HepG2 (cell line): ENCODE measurements at regions not wholly inside any gene's neighbourhood (a gene's known extent, or its start where the extent isn't known, plus 50 kb on each side); places are given as distances from the start of the nearest gene placed in this dataset.

Source experiments
- ATAC-seq: fragments of 200-7000 bp; cut with Tn5 transposase; 3 replicates; pipeline ENCODE4 v1.9.1; 2020; ENCODE audit warnings: mild to moderate bottlenecking, moderate library complexity
- BruUV-seq: library from RNA; stranded (reverse); fragments of 400-500 nt; replicated peaks from 2 replicates; lab custom pipeline; 2021; lab: Mats Ljungman, UMichigan
- CTCF ChIA-PET: fragments of 300-600 bp; formaldehyde crosslinking; extraction: SDS; loops from one replicate; lab custom pipeline; 2021; ENCODE audit warnings: low total read pairs, inconsistent platforms, low intra/inter-chr PET ratio; lab: Yijun Ruan, JAX
- POLR2A ChIA-PET: fragments of 350-600 bp; sonication (Branson Sonifier 250); formaldehyde crosslinking; loops from one replicate; lab custom pipeline; 2020; ENCODE audit warnings: antibody characterized with exemption, inconsistent platforms; lab: Yijun Ruan, JAX
- DNase-seq: peaks from one replicate; pipeline ENCODE4 v3.0.0-alpha.2; 2015; ENCODE audit warnings: low spot score
- FAIRE-seq: peaks from 3 replicates; lab custom pipeline; 2011; peaks lifted over from hg19 to GRCh38; lab: Jason Lieb, UNC
- H2AFZ ChIP-seq: one replicate; pipeline ENCODE4 v1.6.1; 2011; ENCODE audit warnings: low read length, inconsistent platforms
- H3K27ac ChIP-seq: fragments of 300-600 bp; 3 replicates; pipeline ENCODE4 v1.8.0; 2011; ENCODE audit warnings: mixed run types, mild to moderate bottlenecking, mixed read lengths, low read length, inconsistent platforms; ENCODE audit not compliant: insufficient read depth; ENCODE audit errors: extremely low read length
- H3K27me3 ChIP-seq, 2 experiments: fragments of 200-600 bp in 1 of 2; 2 replicates in 1 of 2; 3 replicates in 1 of 2; pipeline versions ENCODE4 v1.6.0 to v1.8.0; 2011; ENCODE audit warnings: low read length in 2 of 2, mild to moderate bottlenecking in 2 of 2, moderate library complexity in 2 of 2, inconsistent platforms in 1 of 2; ENCODE audit not compliant: insufficient read depth in 2 of 2, control insufficient read depth in 1 of 2
- H3K36me3 ChIP-seq, 2 experiments: fragments of 200-600 bp in 1 of 2; replicated peaks in 1 of 2; 2 replicates in 1 of 2; 3 replicates in 1 of 2; pipeline versions ENCODE4 v1.5.1 to v1.8.0; 2011; ENCODE audit warnings: low read length in 2 of 2, inconsistent platforms in 1 of 2; ENCODE audit not compliant: insufficient read depth in 2 of 2, control insufficient read depth in 1 of 2
- H3K4me1 ChIP-seq: 2 replicates; pipeline ENCODE4 v1.5.1; 2012; ENCODE audit warnings: low read length, inconsistent platforms; ENCODE audit not compliant: insufficient read depth
- H3K4me2 ChIP-seq: 2 replicates; pipeline ENCODE4 v1.6.0; 2011; ENCODE audit warnings: low read depth, low read length, inconsistent platforms
- H3K4me3 ChIP-seq, 3 experiments: fragments of 200-600 bp in 1 of 3; sonication (generic), shearing (Covaris generic) in 1 of 3; replicated peaks in 1 of 3; 2 replicates each; pipeline ENCODE4 v1.5.1; 2011 to 2016; ENCODE audit warnings: low read length in 3 of 3, inconsistent platforms in 2 of 3, low read depth in 2 of 3, mild to moderate bottlenecking in 2 of 3, control low read depth in 1 of 3, mixed read lengths in 1 of 3; ENCODE audit not compliant: insufficient read depth in 1 of 3
- H3K79me2 ChIP-seq: one replicate; pipeline ENCODE4 v1.6.1; 2011; ENCODE audit warnings: low read length, inconsistent platforms; ENCODE audit not compliant: insufficient read depth
- H3K9ac ChIP-seq: 2 replicates; pipeline ENCODE4 v1.6.0; 2011; ENCODE audit warnings: mild to moderate bottlenecking, low read depth, low read length, inconsistent platforms; ENCODE audit not compliant: insufficient read depth
- H3K9me3 ChIP-seq: 2 replicates; pipeline ENCODE4 v1.5.1; 2012; ENCODE audit warnings: mild to moderate bottlenecking, low read length
- H4K20me1 ChIP-seq: 2 replicates; pipeline ENCODE4 v1.6.0; 2011; ENCODE audit warnings: inconsistent platforms, mild to moderate bottlenecking, low read length, moderate library complexity; ENCODE audit not compliant: insufficient read depth
- ATF5 ChIP-seq: sonication (generic); formaldehyde crosslinking; IDR thresholded peaks from 2 replicates; pipeline ENCODE4 v1.4.0; 2020; ENCODE audit warnings: mild to moderate bottlenecking, low read depth, missing genetic modification reagents
- ELF3 ChIP-seq: IDR thresholded peaks from 2 replicates; pipeline ENCODE4 v1.6.1; 2016; ENCODE audit warnings: missing genetic modification reagents, missing compliant biosample characterization
- GATA4 ChIP-seq: sonication (generic); IDR thresholded peaks from 2 replicates; pipeline ENCODE4 v1.6.1; 2016; ENCODE audit warnings: antibody characterized with exemption, low read depth, borderline replicate concordance
- JUND ChIP-seq: sonication (generic); formaldehyde crosslinking; IDR thresholded peaks from 2 replicates; pipeline ENCODE4 v1.8.0; 2022; ENCODE audit warnings: mild to moderate bottlenecking, missing genetic modification reagents
- LBX2 ChIP-seq: sonication (generic); formaldehyde crosslinking; IDR thresholded peaks from 2 replicates; pipeline ENCODE4 v1.5.0; 2020; ENCODE audit warnings: missing genetic modification reagents, mild to moderate bottlenecking, borderline replicate concordance
- MTA3 ChIP-seq: sonication (generic); formaldehyde crosslinking; IDR thresholded peaks from 2 replicates; pipeline ENCODE4 v1.4.0; 2020; ENCODE audit warnings: missing genetic modification reagents
- MYC ChIP-seq: sonication (generic); formaldehyde crosslinking; IDR thresholded peaks from 2 replicates; pipeline ENCODE4 v1.9.0; 2021; ENCODE audit warnings: missing genetic modification reagents, borderline replicate concordance
- NFKB2 ChIP-seq: sonication (generic); formaldehyde crosslinking; IDR thresholded peaks from 2 replicates; pipeline ENCODE4 v1.4.0; 2020; ENCODE audit warnings: missing genetic modification reagents, borderline replicate concordance
- PPARG ChIP-seq: conservative IDR thresholded peaks from 2 replicates; pipeline ENCODE4 v1.6.1; 2016; ENCODE audit warnings: missing biosample characterization, missing genetic modification reagents
- RBM39 ChIP-seq: fragments of 200-400 bp; formaldehyde crosslinking; IDR thresholded peaks from one replicate; pipeline ENCODE4 v1.6.1; 2018; ENCODE audit warnings: antibody characterized with exemption, mild to moderate bottlenecking, low read depth, low read length; ENCODE audit not compliant: poor library complexity, severe bottlenecking
- SMAD1 ChIP-seq: sonication (generic); formaldehyde crosslinking; IDR thresholded peaks from 2 replicates; pipeline ENCODE4 v1.4.0; 2020; ENCODE audit warnings: missing genetic modification reagents, low read depth, mild to moderate bottlenecking, borderline replicate concordance
- TCF12 ChIP-seq, 2 experiments: fragments of 450-650 bp in 1 of 2; sonication (generic) in 1 of 2; formaldehyde crosslinking in 1 of 2; IDR thresholded peaks; 2 replicates each; pipeline versions ENCODE4 v1.6.1 to v1.8.0; 2017 to 2022; ENCODE audit warnings: antibody characterized with exemption in 1 of 2, mild to moderate bottlenecking in 1 of 2, missing genetic modification reagents in 1 of 2, moderate library complexity in 1 of 2
- ZFP91 ChIP-seq: sonication (generic); formaldehyde crosslinking; IDR thresholded peaks from 2 replicates; pipeline ENCODE4 v1.9.0; 2022; ENCODE audit warnings: missing genetic modification reagents, mild to moderate bottlenecking, borderline replicate concordance
- ZMAT3 ChIP-seq: sonication (generic); formaldehyde crosslinking; conservative IDR thresholded peaks from 2 replicates; pipeline ENCODE4 v1.7.0; 2021; ENCODE audit warnings: missing genetic modification reagents
- ZNF232 ChIP-seq: sonication (generic); formaldehyde crosslinking; IDR thresholded peaks from 2 replicates; pipeline ENCODE4 v1.4.0; 2020; ENCODE audit warnings: missing genetic modification reagents, borderline replicate concordance
- ZNF687 ChIP-seq: sonication (generic); formaldehyde crosslinking; IDR thresholded peaks from 2 replicates; pipeline ENCODE4 v1.5.1; 2020; ENCODE audit warnings: mild to moderate bottlenecking, missing genetic modification reagents, moderate library complexity
- ZNF746 ChIP-seq: sonication (generic); formaldehyde crosslinking; IDR thresholded peaks from 2 replicates; pipeline ENCODE4 v1.8.0; 2022; ENCODE audit warnings: mild to moderate bottlenecking, missing genetic modification reagents
- WGBS: methylation state at CpG from one replicate; pipeline ENCODE4 v1.1.6; 2017; ENCODE audit warnings: low lambda C conversion rate; 5-methylcytosine and 5-hydroxymethylcytosine counted together
- in situ Hi-C: cut with HindIII; loops from 2 replicates; pipeline ENCODE4 v1.10.0; 2017; ENCODE audit warnings: low pct_unique_long_range_greater_than_20kb; ENCODE audit not compliant: extremely low pct_ligation_motif_present
- intact Hi-C: fragments of 100-400 bp; cut with micrococcal nuclease; formaldehyde crosslinking; loops from one replicate; pipeline ENCODE4 v1.10.0; 2022; ENCODE audit not compliant: unreplicated experiment

- BruUV-seq = no TSS peak
- no peaks in the 10 kb centered on the region for H3K9me3 ChIP-seq
- 0% methylated on average over 5 of the region's 14 CpGs for WGBS
- peak overlapping the region in 2 of 3 experiments; percentile 40 to 70; a peak in 3 of 6 replicates for H3K4me3 ChIP-seq
- H2AFZ ChIP-seq = no peak overlapping the region
- H3K4me2 ChIP-seq = peak overlapping the region; percentile 99
- in situ Hi-C loops (no loop called here), intact Hi-C loops (no loop called here)
- no peaks in the 10 kb centered on the region for H3K79me2 ChIP-seq
- H3K4me1 ChIP-seq = peaks cover 39% of the 10 kb centered on the region
- ChIA-PET POLR2A (interaction anchor here (0.7 to 4.3 kb wide), 20 partner anchors 10 to 284 kb away, joined by 3 to 53 read pairs (median 5); partner anchors contain the start of gene IER5L), CTCF (no interaction called here)
- peak; percentile 51 for DNase-seq
- H4K20me1 ChIP-seq = no peaks in the 10 kb centered on the region
- H3K36me3 ChIP-seq = no peaks in the 10 kb centered on the region
- peak overlapping the region; percentile 6; the same call in 1 of the 2 replicates for H3K9ac ChIP-seq
- H3K27ac ChIP-seq = peak overlapping the region; percentile 44
- peak; percentile 40 for ATAC-seq
- FAIRE-seq = peak; percentile 57
- H3K27me3 ChIP-seq = no peaks in the 10 kb centered on the region; a peak in 1 of 5 replicates
- peak; percentile 86 for TF ChIP-seq ZNF687 (CRISPR knock-in tag)
- peak; percentile 31; the same call in 1 of the 2 replicates for TF ChIP-seq MYC
- TF ChIP-seq SMAD1 (CRISPR knock-in tag) = 0 out of 2 replicates have a peak, but pooled peaks have one; percentile 23
- 0 out of 2 replicates have a peak, but pooled peaks have one; percentile 25 for TF ChIP-seq PPARG
- no peak for TF ChIP-seq TCF12 (IDR thresholded peaks at IDR 0.05)
- TF ChIP-seq TCF12 (CRISPR knock-in tag; IDR thresholded peaks at IDR 0.05) = no peak
- TF ChIP-seq ELF3 (CRISPR knock-in tag) = 0 out of 2 replicates have a peak, but pooled peaks have one; percentile 35
- TF ChIP-seq ZFP91 (CRISPR knock-in tag) = no peak; the same call in 1 of the 2 replicates
- no peak for TF ChIP-seq JUND (CRISPR knock-in tag)
- TF ChIP-seq ZNF746 = peak; percentile 21; the same call in 1 of the 2 replicates
- no peak for TF ChIP-seq MTA3 (CRISPR knock-in tag)
- TF ChIP-seq LBX2 (CRISPR knock-in tag) = no peak
- no peak for TF ChIP-seq ATF5 (CRISPR knock-in tag)
- no peak for TF ChIP-seq ZMAT3 (CRISPR knock-in tag)
- no peak for TF ChIP-seq ZNF232
- TF ChIP-seq RBM39 = peak; percentile 5
- no peak; the same call in 1 of the 2 replicates for TF ChIP-seq NFKB2 (CRISPR knock-in tag)
- no peak for TF ChIP-seq GATA4
These were observed 162.7 kb downstream of the C9orf50 start for GRCh38 chr9:129458155-129458661.
